Nephron progenitor cell (in vitro differentiated cells): ENCODE measurements at regions not wholly inside any gene's neighbourhood (a gene's known extent, or its start where the extent isn't known, plus 50 kb on each side); places are given as distances from the start of the nearest gene placed in this dataset.

Experiments
- DNase-seq: peaks from one replicate; pipeline ENCODE4 v3.0.0; 2021
- H3K27ac Mint-ChIP-seq: 2 replicates; pipeline ENCODE4 v1.8.0; 2021; ENCODE audit warnings: mild to moderate bottlenecking, moderate library complexity, mixed read lengths
- H3K27me3 Mint-ChIP-seq: 2 replicates; pipeline ENCODE4 v1.8.0; 2021; ENCODE audit warnings: mild to moderate bottlenecking, low read depth, mixed read lengths; ENCODE audit not compliant: poor library complexity
- H3K36me3 Mint-ChIP-seq: 2 replicates; pipeline ENCODE4 v1.8.0; 2021; ENCODE audit warnings: low read depth, mixed read lengths
- H3K4me1 Mint-ChIP-seq: 2 replicates; pipeline ENCODE4 v1.8.0; 2021; ENCODE audit warnings: mixed read lengths
- H3K4me3 Mint-ChIP-seq: 2 replicates; pipeline ENCODE4 v1.8.0; 2021; ENCODE audit warnings: mild to moderate bottlenecking, moderate library complexity, mixed read lengths
- H3K9me3 Mint-ChIP-seq: 2 replicates; pipeline ENCODE4 v1.8.0; 2021; ENCODE audit warnings: mild to moderate bottlenecking, moderate library complexity, mixed read lengths
- CTCF ChIP-seq: fragments of 200-600 bp; sonication (generic); IDR thresholded peaks from 2 replicates; pipeline ENCODE4 v1.5.0; 2021; ENCODE audit warnings: antibody characterized with exemption

GRCh38 chr2:126776692-126777619, 121.0 kb downstream of the GYPC start:
- no peak overlapping the region for H3K27ac Mint-ChIP-seq
- peak; percentile 86 for DNase-seq
- peaks cover 34% of the 10 kb centered on the region for H3K4me1 Mint-ChIP-seq
- H3K27me3 Mint-ChIP-seq: peaks cover 26% of the 10 kb centered on the region
- H3K36me3 Mint-ChIP-seq: no peaks in the 10 kb centered on the region
- H3K4me3 Mint-ChIP-seq: peak overlapping the region; percentile 92
- H3K9me3 Mint-ChIP-seq: no peaks in the 10 kb centered on the region
- TF ChIP-seq CTCF: peak; percentile 96

DNA sequence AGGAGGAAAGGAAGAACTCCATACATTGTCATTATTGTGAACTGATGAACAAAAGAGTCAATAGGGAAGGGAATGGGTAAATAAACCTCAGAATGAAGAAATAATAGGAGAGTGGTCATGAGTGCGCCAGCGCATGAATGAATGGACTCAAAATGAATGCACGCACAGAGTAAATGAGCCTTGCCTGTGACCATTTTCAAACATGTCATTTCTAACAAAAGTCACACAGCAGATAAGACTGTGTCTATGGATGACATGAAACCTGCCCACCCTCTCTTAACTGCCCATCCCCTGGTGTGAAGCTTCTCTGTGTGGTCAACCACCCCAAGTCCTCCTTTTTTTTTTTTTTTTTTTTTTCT, 121.1 kb upstream of the TEX51 start:
- H3K4me3 Mint-ChIP-seq: peak overlapping the region; percentile 92
- no peak overlapping the region for H3K27ac Mint-ChIP-seq
- TF ChIP-seq CTCF: peak; percentile 3
- H3K36me3 Mint-ChIP-seq: no peaks in the 10 kb centered on the region
- DNase-seq: no peak
- peaks cover 39% of the 10 kb centered on the region for H3K4me1 Mint-ChIP-seq
- no peaks in the 10 kb centered on the region for H3K9me3 Mint-ChIP-seq
- H3K27me3 Mint-ChIP-seq: peaks cover 23% of the 10 kb centered on the region

GRCh38 chr2:126778561-126779501, 119.9 kb upstream of the TEX51 start:
- TF ChIP-seq CTCF: no peak
- Mint-ChIP-seq H3K27me3 (peaks cover 20% of the 10 kb centered on the region), H3K4me3 (peak overlapping the region; percentile 50), H3K4me1 (peaks cover 39% of the 10 kb centered on the region), H3K9me3 (no peaks in the 10 kb centered on the region), H3K27ac (no peak overlapping the region), H3K36me3 (no peaks in the 10 kb centered on the region)
- DNase-seq: no peak

DNA sequence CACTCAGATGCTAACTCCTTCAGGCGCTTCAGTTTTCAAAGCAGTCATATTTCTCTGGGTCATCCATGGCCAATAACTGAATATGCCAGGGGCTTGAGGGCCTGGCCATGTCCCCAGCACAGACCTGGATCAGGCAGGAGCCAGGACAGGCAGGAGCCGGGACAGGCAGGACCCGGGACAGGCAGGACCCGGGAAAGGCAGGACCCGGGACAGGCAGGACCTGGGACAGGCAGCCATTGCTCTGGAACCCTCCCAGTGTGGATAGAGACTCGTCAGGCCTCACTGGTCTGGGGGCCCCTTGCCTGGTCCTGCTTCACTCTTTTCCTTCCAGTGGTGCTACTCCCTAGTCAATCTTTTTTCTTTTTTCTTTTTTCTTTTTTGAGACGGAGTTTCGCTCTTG, 117.5 kb upstream of the TEX51 start:
- TF ChIP-seq CTCF: no peak
- H3K4me1 Mint-ChIP-seq: peaks cover 29% of the 10 kb centered on the region
- no peaks in the 10 kb centered on the region for H3K36me3 Mint-ChIP-seq
- H3K27ac Mint-ChIP-seq: no peak overlapping the region
- no peak overlapping the region for H3K4me3 Mint-ChIP-seq
- H3K9me3 Mint-ChIP-seq: no peaks in the 10 kb centered on the region
- peaks cover 14% of the 10 kb centered on the region for H3K27me3 Mint-ChIP-seq
- DNase-seq: no peak

- peaks cover 28% of the 10 kb centered on the region for H3K4me1 Mint-ChIP-seq
- TF ChIP-seq CTCF: no peak
- no peaks in the 10 kb centered on the region for H3K36me3 Mint-ChIP-seq
- H3K27ac Mint-ChIP-seq: no peak overlapping the region
- H3K27me3 Mint-ChIP-seq: peaks cover 14% of the 10 kb centered on the region
- DNase-seq: no peak
- H3K9me3 Mint-ChIP-seq: no peaks in the 10 kb centered on the region
- no peak overlapping the region for H3K4me3 Mint-ChIP-seq
Measured at GRCh38 chr2:126781806-126782205, 116.9 kb upstream of the TEX51 start.
